ENCODE measurements at regions not wholly inside any gene's neighbourhood (a gene's known extent, or its start where the extent isn't known, plus 50 kb on each side); places are given as distances from the start of the nearest gene placed in this dataset.

GRCh38 chr11:122391049-122391448 is 264.5 kb upstream of the UBASH3B start:
- TF ChIP-seq CTCF (IDR thresholded peaks at IDR 0.05) (no peak), POLR2A (IDR thresholded peaks at IDR 0.05) (no peak)

Measured in body of pancreas (tissue), 4 donors.